HepG2 (cell line): ENCODE measurements at regions not wholly inside any gene's neighbourhood (a gene's known extent, or its start where the extent isn't known, plus 50 kb on each side); places are given as distances from the start of the nearest gene placed in this dataset.
A peak's percentile ranks its signal among the peaks of the same experiment; 100 is the strongest.

ENCODE experiments used
- CREM ChIP-seq, 2 experiments: sonication (generic) in 1 of 2; formaldehyde crosslinking in 1 of 2; IDR thresholded peaks; 2 replicates each; pipeline versions ENCODE4 v1.4.0 to v1.6.1; 2016 to 2020; ENCODE audit warnings: antibody characterized with exemption in 1 of 2, mild to moderate bottlenecking in 1 of 2, missing genetic modification reagents in 1 of 2
- FOXP4 ChIP-seq: sonication (generic); formaldehyde crosslinking; IDR thresholded peaks from 2 replicates; pipeline ENCODE4 v1.4.0; 2020; ENCODE audit warnings: missing genetic modification reagents
- GTF2F1 ChIP-seq: fragments of 150-350 bp; IDR thresholded peaks from 2 replicates; pipeline ENCODE4 v1.6.1; 2014; ENCODE audit warnings: low read length
- HNF4A ChIP-seq: sonication (generic); formaldehyde crosslinking; IDR thresholded peaks from 2 replicates; pipeline ENCODE4 v1.4.0; 2020; ENCODE audit warnings: missing genetic modification reagents
- KAT8 ChIP-seq: IDR thresholded peaks from 2 replicates; pipeline ENCODE4 v1.6.1; 2016; ENCODE audit warnings: missing genetic modification reagents, missing compliant biosample characterization
- NCOA2 ChIP-seq: sonication (generic); formaldehyde crosslinking; IDR thresholded peaks from 2 replicates; pipeline ENCODE4 v1.8.0; 2022; ENCODE audit warnings: inconsistent platforms
- NCOR1 ChIP-seq: fragments of 200-600 bp; sonication (generic); IDR thresholded peaks from 2 replicates; pipeline ENCODE4 v1.7.0; 2017; ENCODE audit warnings: antibody characterized with exemption, low read length, borderline replicate concordance
- NFATC3 ChIP-seq: sonication (generic); formaldehyde crosslinking; IDR thresholded peaks from 2 replicates; pipeline ENCODE4 v1.5.1; 2020; ENCODE audit warnings: mild to moderate bottlenecking, missing genetic modification reagents
- PBX2 ChIP-seq: IDR thresholded peaks from 2 replicates; pipeline ENCODE4 v1.6.1; 2016; ENCODE audit warnings: control low read depth
- TOPORS ChIP-seq: sonication (generic); formaldehyde crosslinking; IDR thresholded peaks from 2 replicates; pipeline ENCODE4 v1.8.0; 2023; ENCODE audit warnings: mild to moderate bottlenecking, missing genetic modification reagents
- U2AF2 ChIP-seq: fragments of 200-400 bp; formaldehyde crosslinking; IDR thresholded peaks from 2 replicates; pipeline ENCODE4 v1.6.1; 2017; ENCODE audit warnings: low read depth, mild to moderate bottlenecking, low read length
- ZNF317 ChIP-seq: sonication (generic); formaldehyde crosslinking; IDR thresholded peaks from 2 replicates; pipeline ENCODE4 v1.5.0; 2020; ENCODE audit warnings: mild to moderate bottlenecking, missing genetic modification reagents
- ZNF34 ChIP-seq: sonication (generic); formaldehyde crosslinking; IDR thresholded peaks from 2 replicates; pipeline ENCODE4 v1.4.0; 2020; ENCODE audit warnings: mild to moderate bottlenecking, missing genetic modification reagents, borderline replicate concordance
- ZNF510 ChIP-seq: sonication (generic); formaldehyde crosslinking; IDR thresholded peaks from 2 replicates; pipeline ENCODE4 v1.4.0; 2020; ENCODE audit warnings: low read depth, mild to moderate bottlenecking, missing genetic modification reagents
- ZSCAN9 ChIP-seq: IDR thresholded peaks from 2 replicates; pipeline ENCODE4 v1.6.1; 2016; ENCODE audit warnings: borderline replicate concordance
- TF ChIP-seq, protein P1 (sequence below): sonication (generic); formaldehyde crosslinking; IDR thresholded peaks from 2 replicates; pipeline ENCODE4 v1.5.1; 2020; ENCODE audit warnings: mild to moderate bottlenecking, missing genetic modification reagents, borderline replicate concordance
- TF ChIP-seq, protein P2 (sequence below): sonication (generic); formaldehyde crosslinking; IDR thresholded peaks from 2 replicates; pipeline ENCODE4 v1.4.0; 2020; ENCODE audit warnings: mild to moderate bottlenecking, low read depth, missing genetic modification reagents
- TF ChIP-seq, protein P3 (sequence below): sonication (generic); formaldehyde crosslinking; IDR thresholded peaks from 2 replicates; pipeline ENCODE4 v1.5.0; 2020; ENCODE audit warnings: mild to moderate bottlenecking, missing genetic modification reagents

GRCh38 chr4:123649645-123650391 is 253.2 kb downstream of the SPRY1 start (continued):
- TF ChIP-seq, protein P1, sequence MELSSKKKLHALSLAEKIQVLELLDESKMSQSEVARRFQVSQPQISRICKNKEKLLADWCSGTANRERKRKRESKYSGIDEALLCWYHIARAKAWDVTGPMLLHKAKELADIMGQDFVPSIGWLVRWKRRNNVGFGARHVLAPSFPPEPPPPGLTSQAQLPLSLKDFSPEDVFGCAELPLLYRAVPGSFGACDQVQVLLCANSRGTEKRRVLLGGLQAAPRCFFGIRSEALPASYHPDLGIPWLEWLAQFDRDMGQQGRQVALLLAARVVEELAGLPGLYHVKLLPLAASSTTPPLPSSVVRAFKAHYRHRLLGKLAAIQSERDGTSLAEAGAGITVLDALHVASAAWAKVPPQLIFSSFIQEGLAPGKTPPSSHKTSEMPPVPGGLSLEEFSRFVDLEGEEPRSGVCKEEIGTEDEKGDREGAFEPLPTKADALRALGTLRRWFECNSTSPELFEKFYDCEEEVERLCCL, result no peak
- peak; percentile 32; the same call in 1 of the 2 replicates for TF ChIP-seq KAT8 (CRISPR knock-in tag)
- TF ChIP-seq ZNF317 (CRISPR knock-in tag), result peak; percentile 85
- 0 out of 2 replicates have a peak, but pooled peaks have one; percentile 40 for TF ChIP-seq TOPORS (CRISPR knock-in tag)
- peak; percentile 74; the same call in 1 of the 2 replicates for TF ChIP-seq NCOR1
- TF ChIP-seq FOXP4, result peak; percentile 62; the same call in 1 of the 2 replicates
- TF ChIP-seq NFATC3 (CRISPR knock-in tag), result no peak
- peak; percentile 54 for TF ChIP-seq NCOA2 (CRISPR knock-in tag)
- TF ChIP-seq, protein P2, sequence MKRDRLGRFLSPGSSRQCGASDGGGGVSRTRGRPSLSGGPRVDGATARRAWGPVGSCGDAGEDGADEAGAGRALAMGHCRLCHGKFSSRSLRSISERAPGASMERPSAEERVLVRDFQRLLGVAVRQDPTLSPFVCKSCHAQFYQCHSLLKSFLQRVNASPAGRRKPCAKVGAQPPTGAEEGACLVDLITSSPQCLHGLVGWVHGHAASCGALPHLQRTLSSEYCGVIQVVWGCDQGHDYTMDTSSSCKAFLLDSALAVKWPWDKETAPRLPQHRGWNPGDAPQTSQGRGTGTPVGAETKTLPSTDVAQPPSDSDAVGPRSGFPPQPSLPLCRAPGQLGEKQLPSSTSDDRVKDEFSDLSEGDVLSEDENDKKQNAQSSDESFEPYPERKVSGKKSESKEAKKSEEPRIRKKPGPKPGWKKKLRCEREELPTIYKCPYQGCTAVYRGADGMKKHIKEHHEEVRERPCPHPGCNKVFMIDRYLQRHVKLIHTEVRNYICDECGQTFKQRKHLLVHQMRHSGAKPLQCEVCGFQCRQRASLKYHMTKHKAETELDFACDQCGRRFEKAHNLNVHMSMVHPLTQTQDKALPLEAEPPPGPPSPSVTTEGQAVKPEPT (CRISPR knock-in tag), result no peak
- TF ChIP-seq U2AF2, result no peak
- TF ChIP-seq ZNF34 (CRISPR knock-in tag), result no peak
- TF ChIP-seq ZNF510, result no peak
- peak; percentile 48 for TF ChIP-seq HNF4A (CRISPR knock-in tag)
- TF ChIP-seq, protein P3, sequence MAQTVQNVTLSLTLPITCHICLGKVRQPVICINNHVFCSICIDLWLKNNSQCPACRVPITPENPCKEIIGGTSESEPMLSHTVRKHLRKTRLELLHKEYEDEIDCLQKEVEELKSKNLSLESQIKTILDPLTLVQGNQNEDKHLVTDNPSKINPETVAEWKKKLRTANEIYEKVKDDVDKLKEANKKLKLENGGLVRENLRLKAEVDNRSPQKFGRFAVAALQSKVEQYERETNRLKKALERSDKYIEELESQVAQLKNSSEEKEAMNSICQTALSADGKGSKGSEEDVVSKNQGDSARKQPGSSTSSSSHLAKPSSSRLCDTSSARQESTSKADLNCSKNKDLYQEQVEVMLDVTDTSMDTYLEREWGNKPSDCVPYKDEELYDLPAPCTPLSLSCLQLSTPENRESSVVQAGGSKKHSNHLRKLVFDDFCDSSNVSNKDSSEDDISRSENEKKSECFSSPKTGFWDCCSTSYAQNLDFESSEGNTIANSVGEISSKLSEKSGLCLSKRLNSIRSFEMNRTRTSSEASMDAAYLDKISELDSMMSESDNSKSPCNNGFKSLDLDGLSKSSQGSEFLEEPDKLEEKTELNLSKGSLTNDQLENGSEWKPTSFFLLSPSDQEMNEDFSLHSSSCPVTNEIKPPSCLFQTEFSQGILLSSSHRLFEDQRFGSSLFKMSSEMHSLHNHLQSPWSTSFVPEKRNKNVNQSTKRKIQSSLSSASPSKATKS, result no peak
- TF ChIP-seq GTF2F1, result no peak
- 0 out of 2 replicates have a peak, but pooled peaks have one; percentile 15 for TF ChIP-seq ZSCAN9 (CRISPR knock-in tag)
- no peak; the same call in 1 of the 2 replicates for TF ChIP-seq CREM (IDR thresholded peaks at IDR 0.05)
- TF ChIP-seq CREM (CRISPR knock-in tag; IDR thresholded peaks at IDR 0.05), result no peak
- peak; percentile 38 for TF ChIP-seq PBX2 (CRISPR knock-in tag)
